NCI-H146 treated with DMSO at 0.1 percent for 48 hours (cell line): ENCODE measurements at regions not wholly inside any gene's neighbourhood (a gene's known extent, or its start where the extent isn't known, plus 50 kb on each side); places are given as distances from the start of the nearest gene placed in this dataset.

Experiments used
- DNase-seq: peaks from one replicate; lab custom pipeline; 2025; ENCODE audit not compliant: unreplicated experiment; lab: John Stamatoyannopoulos, UW

DNA sequence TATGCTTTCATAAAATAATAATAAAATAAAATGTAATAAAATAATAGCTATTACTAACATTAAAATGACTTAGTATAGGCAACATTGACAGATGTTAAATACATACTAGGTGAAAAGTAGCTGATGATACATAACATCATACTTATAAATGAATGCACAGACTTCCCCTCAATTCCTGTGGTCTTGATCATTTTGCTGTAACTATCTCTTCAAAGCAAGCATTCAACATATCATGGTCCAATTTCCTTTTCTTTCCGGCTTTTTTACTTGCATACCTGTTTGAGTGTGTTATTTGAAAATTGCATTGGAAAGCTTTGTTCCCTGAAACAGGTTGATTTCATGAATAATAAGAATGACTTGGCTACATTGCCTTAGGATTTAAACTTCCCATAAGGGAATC, 309.3 kb downstream of the HDGFL1 start:
- DNase-seq = no peak

- no peak for DNase-seq
Observed at GRCh38 chr6:22880686-22881433, 311.5 kb downstream of the HDGFL1 start.

- DNase-seq = no peak
Observed at GRCh38 chr6:22882581-22882980, 313.2 kb downstream of the HDGFL1 start.

DNA sequence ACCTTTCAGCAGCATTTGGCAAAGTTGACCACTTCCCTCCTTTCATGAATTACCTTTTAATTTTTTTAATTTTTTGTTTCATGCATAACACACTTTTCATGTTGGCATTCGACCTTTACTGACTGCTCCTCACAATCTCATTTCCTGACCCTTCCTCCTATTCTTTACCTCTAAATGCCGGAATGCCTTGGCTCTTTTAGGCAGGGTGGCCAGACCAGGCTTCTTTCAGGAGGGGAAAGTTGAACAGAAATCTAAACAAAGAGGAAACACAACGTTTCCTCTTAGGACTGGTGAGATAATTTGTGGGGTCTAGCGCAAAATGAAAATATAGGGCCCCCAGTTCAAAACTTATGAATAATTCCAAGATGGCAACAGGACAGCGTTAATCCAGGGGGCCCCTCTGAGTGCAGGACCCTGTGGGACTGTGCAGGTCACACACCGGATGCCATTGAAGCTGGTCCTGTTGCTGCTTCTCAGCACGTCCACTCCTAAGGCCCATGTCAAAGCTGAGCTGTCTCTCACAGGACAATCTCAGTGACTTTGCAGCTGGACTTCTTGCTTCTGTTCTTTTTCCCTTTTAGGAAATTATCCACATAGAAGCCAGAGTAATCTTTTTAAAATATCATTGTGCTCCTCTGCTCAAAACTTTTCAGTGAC, 313.8 kb downstream of the HDGFL1 start:
- no peak for DNase-seq

DNA sequence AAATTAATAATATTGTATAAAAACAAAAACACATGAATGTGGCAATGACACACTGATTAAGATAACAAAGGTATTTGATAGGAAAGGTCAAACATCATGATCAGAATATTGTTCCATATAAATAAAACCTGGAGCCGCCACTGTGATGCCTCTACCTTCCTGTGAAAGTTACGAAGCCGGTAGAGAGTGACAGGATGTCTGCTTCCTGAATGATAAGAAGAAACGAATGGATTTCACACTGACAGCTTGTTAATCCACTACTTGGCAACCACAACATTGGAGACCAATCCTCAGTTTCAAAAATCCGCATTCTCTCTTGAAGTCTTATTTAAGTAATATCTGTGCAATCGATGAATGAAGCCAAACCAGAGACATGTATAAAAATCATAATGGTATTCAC, 315.1 kb downstream of the HDGFL1 start:
- DNase-seq = no peak

DNA sequence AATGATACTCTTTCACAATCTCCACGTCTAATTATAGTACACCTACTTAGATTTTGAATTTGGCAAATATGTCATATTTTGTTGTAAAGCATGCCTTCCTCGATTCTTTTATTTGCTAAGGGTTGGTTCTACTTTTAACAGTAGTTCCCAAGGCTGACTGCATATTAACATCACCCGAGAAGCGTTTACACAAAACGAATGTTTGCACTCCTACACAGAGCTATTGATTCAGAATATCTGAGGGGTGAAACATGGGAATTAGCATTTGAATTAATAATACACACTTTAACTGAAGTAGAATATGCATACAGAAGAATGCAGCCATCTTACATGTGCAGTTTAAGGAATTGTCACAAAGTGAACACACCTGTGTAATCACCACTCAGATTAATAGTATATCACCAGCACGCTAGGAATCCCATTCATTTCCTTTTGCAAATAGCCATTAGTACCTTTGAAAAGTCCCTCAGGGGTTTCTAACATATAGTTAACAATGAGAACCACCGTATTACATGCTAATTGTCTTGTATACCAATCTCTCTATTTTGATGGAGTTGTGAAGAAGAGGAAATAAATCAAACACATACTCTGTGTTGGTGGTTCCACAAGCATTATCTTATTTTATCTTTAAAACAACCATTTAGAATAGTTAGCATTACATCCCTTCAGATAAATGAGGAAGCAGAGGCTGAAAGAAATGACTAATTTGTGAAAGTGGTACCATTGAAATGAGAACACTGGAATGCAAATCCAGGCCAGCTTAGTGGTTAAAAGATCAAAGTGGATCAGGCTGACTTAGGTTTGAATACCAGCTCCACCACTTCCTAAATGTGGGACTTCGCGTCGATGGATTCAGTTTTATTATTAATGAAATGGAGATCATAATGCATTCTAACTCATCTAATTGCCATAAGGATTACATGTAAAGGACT, 317.6 kb downstream of the HDGFL1 start:
- peak; percentile 92 for DNase-seq

GRCh38 chr6:22888163-22888752, 318.9 kb downstream of the HDGFL1 start:
- DNase-seq = no peak

- no peak for DNase-seq
Observed at GRCh38 chr6:22891934-22892333, 322.6 kb downstream of the HDGFL1 start.

- DNase-seq = no peak
Observed at GRCh38 chr6:22892452-22892851, 323.1 kb downstream of the HDGFL1 start.

DNA sequence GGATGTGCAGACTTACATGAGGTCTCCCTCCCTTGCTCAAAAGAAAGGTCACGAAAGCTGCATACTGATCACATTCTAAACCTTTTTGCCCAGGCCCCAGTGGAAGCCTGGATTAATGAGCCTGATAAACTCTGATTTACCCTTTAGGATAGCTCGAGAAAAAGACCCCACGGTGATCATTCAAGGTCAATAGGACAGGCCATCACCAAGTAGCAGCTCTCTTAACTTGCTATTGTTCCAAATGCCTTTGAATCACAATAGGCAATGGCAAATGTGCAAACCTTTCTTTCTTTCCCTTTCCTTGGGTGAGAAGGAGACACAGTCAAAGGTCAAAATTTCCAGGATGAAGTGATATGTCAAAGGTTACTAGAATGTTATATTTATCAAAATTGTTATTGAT, 327.3 kb downstream of the HDGFL1 start:
- DNase-seq = no peak

DNA sequence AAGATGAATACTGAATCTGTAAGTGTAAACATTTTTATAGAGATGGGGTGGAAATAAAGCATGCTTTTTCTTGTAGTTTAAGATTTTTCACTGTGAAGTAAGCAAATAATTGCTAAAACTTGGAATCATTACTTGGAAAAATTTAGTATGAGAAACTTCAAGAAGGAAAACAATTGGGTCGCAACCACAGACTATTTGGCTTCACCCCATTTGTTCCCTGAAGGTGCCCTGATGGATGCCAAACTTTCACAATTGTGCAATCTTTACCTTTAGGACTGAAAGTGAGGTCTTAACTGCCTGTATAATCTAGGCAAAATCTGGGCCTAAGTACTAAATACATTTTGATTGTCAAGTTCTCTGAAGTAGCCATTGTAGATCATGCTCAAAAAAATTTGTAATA, 330.1 kb downstream of the HDGFL1 start:
- DNase-seq = no peak

DNA sequence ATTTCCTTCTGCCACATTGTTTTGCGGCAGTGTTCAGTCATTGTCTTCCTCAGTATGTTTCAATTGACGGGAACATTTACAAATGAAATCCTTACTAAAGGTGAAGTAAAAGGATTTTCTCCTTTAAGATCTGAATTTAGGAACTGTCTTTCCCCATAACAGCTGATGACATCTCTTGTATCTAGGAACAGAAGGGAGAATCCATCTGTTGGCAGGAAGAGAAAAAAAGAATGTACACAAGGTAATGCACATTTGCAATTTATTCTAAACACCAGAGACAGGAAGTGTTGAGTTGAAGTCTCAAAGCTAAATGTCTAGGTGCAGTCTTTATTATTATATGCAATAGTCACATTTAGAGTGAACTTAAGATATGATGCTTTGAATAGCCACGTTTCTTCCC, 334.5 kb downstream of the HDGFL1 start:
- no peak for DNase-seq

GRCh38 chr6:22904431-22904830, 335.1 kb downstream of the HDGFL1 start:
- no peak for DNase-seq

GRCh38 chr6:22906091-22906549, 336.8 kb downstream of the HDGFL1 start:
- DNase-seq = no peak

GRCh38 chr6:22907085-22907484, 337.7 kb downstream of the HDGFL1 start:
- DNase-seq = no peak

GRCh38 chr6:22910370-22910769, 341.0 kb downstream of the HDGFL1 start:
- DNase-seq = no peak

GRCh38 chr6:22913612-22914011, 344.2 kb downstream of the HDGFL1 start:
- DNase-seq = no peak

- DNase-seq = no peak
Observed at GRCh38 chr6:22917344-22917743, 348.0 kb downstream of the HDGFL1 start.

DNA sequence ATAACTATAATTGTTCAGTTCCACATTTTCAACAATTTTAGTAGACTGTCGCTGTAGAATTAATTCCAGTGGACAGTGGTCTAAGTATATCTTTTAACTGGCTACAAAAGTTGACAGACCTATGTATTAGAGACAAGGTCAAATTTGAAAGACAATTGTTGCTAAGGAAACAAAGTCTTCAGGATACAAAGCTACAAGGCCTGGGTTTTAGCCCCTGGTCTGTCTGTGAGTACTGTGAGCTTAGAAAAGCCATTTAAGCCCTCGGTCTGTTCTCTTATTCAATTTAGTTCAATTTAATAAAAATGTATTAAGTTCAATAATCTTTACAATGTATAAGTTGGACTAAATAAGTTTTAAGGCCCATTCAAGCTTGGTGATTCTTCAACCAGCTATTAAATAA, 352.5 kb downstream of the HDGFL1 start:
- DNase-seq = no peak

GRCh38 chr6:22925304-22925835, 356.0 kb downstream of the HDGFL1 start:
- no peak for DNase-seq
